WTC11 (cell line): ENCODE measurements at regions not wholly inside any gene's neighbourhood (a gene's known extent, or its start where the extent isn't known, plus 50 kb on each side); places are given as distances from the start of the nearest gene placed in this dataset.

ENCODE experiments used
- ATAC-seq: fragments of 200-7000 bp; cut with Tn5 transposase; 2 replicates; pipeline ENCODE4 v1.10.0; 2021; ENCODE audit warnings: mild to moderate bottlenecking, moderate library complexity
- CTCF ChIA-PET: fragments of 300-600 bp; sonication (Branson Sonifier 250); formaldehyde crosslinking; loops from one replicate; lab custom pipeline; 2021; ENCODE audit warnings: antibody characterized with exemption; lab: Charles Lee
- POLR2A ChIA-PET: fragments of 350-600 bp; sonication (Branson Sonifier 250); formaldehyde crosslinking; loops from one replicate; lab custom pipeline; 2021; ENCODE audit warnings: antibody characterized with exemption; lab: Charles Lee
- DNase-seq: peaks from one replicate; pipeline ENCODE4 v3.0.0; 2021; ENCODE audit warnings: low spot score
- H3K27ac Mint-ChIP-seq: 2 replicates; pipeline ENCODE4 v1.8.0; 2021; ENCODE audit warnings: mixed read lengths
- H3K27me3 Mint-ChIP-seq: 2 replicates; pipeline ENCODE4 v1.8.0; 2021; ENCODE audit warnings: low read depth, mild to moderate bottlenecking, moderate library complexity, mixed read lengths
- H3K36me3 Mint-ChIP-seq: 2 replicates; pipeline ENCODE4 v1.8.0; 2021; ENCODE audit warnings: mixed read lengths
- H3K4me1 Mint-ChIP-seq: 2 replicates; pipeline ENCODE4 v1.8.0; 2022; ENCODE audit warnings: mixed read lengths
- H3K4me3 Mint-ChIP-seq: 2 replicates; pipeline ENCODE4 v1.8.0; 2021; ENCODE audit warnings: mild to moderate bottlenecking, moderate library complexity, mixed read lengths
- H3K9me3 Mint-ChIP-seq: 2 replicates; pipeline ENCODE4 v1.8.0; 2021; ENCODE audit warnings: mixed read lengths
- CREB1 ChIP-seq: sonication (generic); formaldehyde crosslinking; IDR thresholded peaks from 2 replicates; pipeline ENCODE4 v1.8.0; 2023; ENCODE audit warnings: mild to moderate bottlenecking, missing genetic modification reagents
- EMX1 ChIP-seq: fragments of 250-450 bp; sonication (Bioruptor Pico); IDR thresholded peaks from 2 replicates; pipeline ENCODE4 v1.8.0; 2021; ENCODE audit warnings: mild to moderate bottlenecking
- ESRRA ChIP-seq: sonication (generic); formaldehyde crosslinking; IDR thresholded peaks from 2 replicates; pipeline ENCODE4 v1.8.1; 2022; ENCODE audit warnings: mild to moderate bottlenecking, missing genetic modification reagents, borderline replicate concordance
- GABPB1 ChIP-seq: sonication (generic); formaldehyde crosslinking; IDR thresholded peaks from 2 replicates; pipeline ENCODE4 v1.8.1; 2023; ENCODE audit warnings: mild to moderate bottlenecking, missing genetic modification reagents
- OVOL2 ChIP-seq: fragments of 250-450 bp; sonication (Bioruptor Pico); IDR thresholded peaks from 2 replicates; pipeline ENCODE4 v1.9.0; 2021; ENCODE audit warnings: mild to moderate bottlenecking, borderline replicate concordance
- ZNF219 ChIP-seq: sonication (generic); formaldehyde crosslinking; IDR thresholded peaks from 2 replicates; pipeline ENCODE4 v1.8.0; 2023; ENCODE audit warnings: missing genetic modification reagents, mild to moderate bottlenecking, borderline replicate concordance
- TF ChIP-seq, protein P1 (sequence below): sonication (generic); formaldehyde crosslinking; IDR thresholded peaks from 2 replicates; pipeline ENCODE4 v1.8.1; 2023; ENCODE audit warnings: mild to moderate bottlenecking, missing genetic modification reagents, moderate library complexity
- TF ChIP-seq, protein P2 (sequence below): fragments of 250-450 bp; sonication (Bioruptor Pico); IDR thresholded peaks from 2 replicates; pipeline ENCODE4 v1.9.0; 2021; ENCODE audit warnings: mild to moderate bottlenecking
- TF ChIP-seq, protein P3 (sequence below): sonication (generic); formaldehyde crosslinking; IDR thresholded peaks from 2 replicates; pipeline ENCODE4 v1.8.0; 2023; ENCODE audit warnings: missing genetic modification reagents
- TF ChIP-seq, protein P4 (sequence below): fragments of 250-450 bp; sonication (Bioruptor Pico); IDR thresholded peaks from 2 replicates; pipeline ENCODE4 v1.8.0; 2021; ENCODE audit warnings: mild to moderate bottlenecking
- TF ChIP-seq, protein P5 (sequence below): fragments of 250-450 bp; sonication (Bioruptor Pico); conservative IDR thresholded peaks from 2 replicates; pipeline ENCODE4 v1.9.0; 2021; ENCODE audit warnings: mild to moderate bottlenecking
- TF ChIP-seq, protein P6 (sequence below): sonication (generic); formaldehyde crosslinking; IDR thresholded peaks from 2 replicates; pipeline ENCODE4 v1.8.0; 2023; ENCODE audit warnings: missing genetic modification reagents, mild to moderate bottlenecking, borderline replicate concordance
- TF ChIP-seq, protein P7 (sequence below): sonication (generic); formaldehyde crosslinking; IDR thresholded peaks from 2 replicates; pipeline ENCODE4 v1.8.1; 2023; ENCODE audit warnings: mild to moderate bottlenecking, missing genetic modification reagents
- TF ChIP-seq, protein P8 (sequence below): sonication (generic); formaldehyde crosslinking; conservative IDR thresholded peaks from 2 replicates; pipeline ENCODE4 v1.8.1; 2022; ENCODE audit warnings: mild to moderate bottlenecking, missing genetic modification reagents
- TF ChIP-seq, protein P9 (sequence below): fragments of 250-450 bp; sonication (Bioruptor Pico); IDR thresholded peaks from 2 replicates; pipeline ENCODE4 v1.9.0; 2021; ENCODE audit warnings: moderate library complexity, mild to moderate bottlenecking, inconsistent platforms, borderline replicate concordance

DNA sequence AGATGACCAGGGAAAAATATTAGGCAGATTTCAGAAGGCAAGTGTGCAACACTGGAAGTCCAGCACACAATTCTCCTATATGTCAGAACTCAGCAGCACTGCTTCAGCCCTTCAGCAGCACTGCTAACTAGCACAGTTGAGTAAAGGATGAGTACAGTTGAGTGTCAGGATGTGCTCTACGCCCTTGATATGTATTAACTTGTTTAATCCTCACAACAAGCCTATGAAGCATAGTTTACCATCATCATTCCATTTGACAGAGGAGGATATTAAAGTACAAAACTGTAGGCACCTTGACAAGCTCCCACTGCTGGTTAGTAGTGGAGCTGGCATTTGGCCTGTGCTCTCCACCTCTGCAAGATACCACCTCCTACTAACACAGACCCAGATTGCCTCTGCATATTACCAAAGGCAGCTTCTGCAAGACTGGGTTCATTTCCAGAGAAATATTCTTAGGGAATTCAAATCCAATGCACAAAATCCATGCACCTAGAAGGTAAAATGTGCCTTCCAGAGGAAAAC is 230.8 kb downstream of the ANAPC1 start:
- Mint-ChIP-seq H3K4me3 (no peak overlapping the region), H3K9me3 (no peaks in the 10 kb centered on the region), H3K27ac (no peak overlapping the region), H3K36me3 (no peaks in the 10 kb centered on the region), H3K4me1 (no peaks in the 10 kb centered on the region), H3K27me3 (no peaks in the 10 kb centered on the region)
- TF ChIP-seq, protein P1, sequence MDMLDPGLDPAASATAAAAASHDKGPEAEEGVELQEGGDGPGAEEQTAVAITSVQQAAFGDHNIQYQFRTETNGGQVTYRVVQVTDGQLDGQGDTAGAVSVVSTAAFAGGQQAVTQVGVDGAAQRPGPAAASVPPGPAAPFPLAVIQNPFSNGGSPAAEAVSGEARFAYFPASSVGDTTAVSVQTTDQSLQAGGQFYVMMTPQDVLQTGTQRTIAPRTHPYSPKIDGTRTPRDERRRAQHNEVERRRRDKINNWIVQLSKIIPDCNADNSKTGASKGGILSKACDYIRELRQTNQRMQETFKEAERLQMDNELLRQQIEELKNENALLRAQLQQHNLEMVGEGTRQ (CRISPR knock-in tag), result no peak
- TF ChIP-seq, protein P2, sequence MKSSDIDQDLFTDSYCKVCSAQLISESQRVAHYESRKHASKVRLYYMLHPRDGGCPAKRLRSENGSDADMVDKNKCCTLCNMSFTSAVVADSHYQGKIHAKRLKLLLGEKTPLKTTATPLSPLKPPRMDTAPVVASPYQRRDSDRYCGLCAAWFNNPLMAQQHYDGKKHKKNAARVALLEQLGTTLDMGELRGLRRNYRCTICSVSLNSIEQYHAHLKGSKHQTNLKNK (CRISPR knock-in tag), result no peak
- TF ChIP-seq EMX1 (no peak), GABPB1 (CRISPR knock-in tag) (no peak), ESRRA (CRISPR knock-in tag) (no peak), ZNF219 (CRISPR knock-in tag) (no peak)
- TF ChIP-seq, protein P3, sequence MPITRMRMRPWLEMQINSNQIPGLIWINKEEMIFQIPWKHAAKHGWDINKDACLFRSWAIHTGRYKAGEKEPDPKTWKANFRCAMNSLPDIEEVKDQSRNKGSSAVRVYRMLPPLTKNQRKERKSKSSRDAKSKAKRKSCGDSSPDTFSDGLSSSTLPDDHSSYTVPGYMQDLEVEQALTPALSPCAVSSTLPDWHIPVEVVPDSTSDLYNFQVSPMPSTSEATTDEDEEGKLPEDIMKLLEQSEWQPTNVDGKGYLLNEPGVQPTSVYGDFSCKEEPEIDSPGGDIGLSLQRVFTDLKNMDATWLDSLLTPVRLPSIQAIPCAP (CRISPR knock-in tag), result no peak
- TF ChIP-seq, protein P4, sequence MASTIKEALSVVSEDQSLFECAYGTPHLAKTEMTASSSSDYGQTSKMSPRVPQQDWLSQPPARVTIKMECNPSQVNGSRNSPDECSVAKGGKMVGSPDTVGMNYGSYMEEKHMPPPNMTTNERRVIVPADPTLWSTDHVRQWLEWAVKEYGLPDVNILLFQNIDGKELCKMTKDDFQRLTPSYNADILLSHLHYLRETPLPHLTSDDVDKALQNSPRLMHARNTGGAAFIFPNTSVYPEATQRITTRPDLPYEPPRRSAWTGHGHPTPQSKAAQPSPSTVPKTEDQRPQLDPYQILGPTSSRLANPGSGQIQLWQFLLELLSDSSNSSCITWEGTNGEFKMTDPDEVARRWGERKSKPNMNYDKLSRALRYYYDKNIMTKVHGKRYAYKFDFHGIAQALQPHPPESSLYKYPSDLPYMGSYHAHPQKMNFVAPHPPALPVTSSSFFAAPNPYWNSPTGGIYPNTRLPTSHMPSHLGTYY (CRISPR knock-in tag), result no peak
- TF ChIP-seq, protein P5, sequence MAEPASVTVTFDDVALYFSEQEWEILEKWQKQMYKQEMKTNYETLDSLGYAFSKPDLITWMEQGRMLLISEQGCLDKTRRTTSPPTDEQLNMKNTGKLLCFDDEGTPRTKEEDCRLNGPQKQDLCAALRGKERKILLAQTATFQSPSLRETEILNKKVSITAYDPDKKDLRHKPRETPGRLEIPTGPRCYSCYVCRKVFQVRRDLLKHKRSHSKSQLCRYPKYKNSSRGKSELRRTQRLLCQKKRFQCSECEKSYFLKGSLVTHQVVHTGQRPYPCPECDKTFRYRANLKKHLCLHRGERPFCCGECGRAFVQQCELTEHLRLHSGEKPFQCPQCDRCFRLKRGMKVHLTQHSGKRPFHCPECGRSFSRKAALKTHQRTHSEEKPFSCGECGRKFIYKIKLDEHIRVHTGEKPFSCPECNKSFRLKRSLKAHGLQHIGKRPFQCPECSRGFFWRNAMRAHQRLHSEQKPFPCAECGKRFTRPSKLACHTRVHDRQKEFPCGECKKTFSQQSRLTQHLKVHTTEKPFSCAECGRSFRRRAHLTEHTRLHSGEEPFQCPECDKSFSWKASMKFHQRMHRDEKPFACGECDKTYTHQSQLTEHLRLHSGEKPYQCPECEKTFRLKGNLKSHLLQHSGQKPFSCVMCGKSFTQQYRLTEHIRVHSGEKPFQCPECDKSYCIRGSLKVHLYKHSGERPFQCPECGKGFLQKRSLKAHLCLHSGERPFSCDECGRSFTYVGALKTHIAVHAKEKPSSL, result no peak
- TF ChIP-seq, protein P6, sequence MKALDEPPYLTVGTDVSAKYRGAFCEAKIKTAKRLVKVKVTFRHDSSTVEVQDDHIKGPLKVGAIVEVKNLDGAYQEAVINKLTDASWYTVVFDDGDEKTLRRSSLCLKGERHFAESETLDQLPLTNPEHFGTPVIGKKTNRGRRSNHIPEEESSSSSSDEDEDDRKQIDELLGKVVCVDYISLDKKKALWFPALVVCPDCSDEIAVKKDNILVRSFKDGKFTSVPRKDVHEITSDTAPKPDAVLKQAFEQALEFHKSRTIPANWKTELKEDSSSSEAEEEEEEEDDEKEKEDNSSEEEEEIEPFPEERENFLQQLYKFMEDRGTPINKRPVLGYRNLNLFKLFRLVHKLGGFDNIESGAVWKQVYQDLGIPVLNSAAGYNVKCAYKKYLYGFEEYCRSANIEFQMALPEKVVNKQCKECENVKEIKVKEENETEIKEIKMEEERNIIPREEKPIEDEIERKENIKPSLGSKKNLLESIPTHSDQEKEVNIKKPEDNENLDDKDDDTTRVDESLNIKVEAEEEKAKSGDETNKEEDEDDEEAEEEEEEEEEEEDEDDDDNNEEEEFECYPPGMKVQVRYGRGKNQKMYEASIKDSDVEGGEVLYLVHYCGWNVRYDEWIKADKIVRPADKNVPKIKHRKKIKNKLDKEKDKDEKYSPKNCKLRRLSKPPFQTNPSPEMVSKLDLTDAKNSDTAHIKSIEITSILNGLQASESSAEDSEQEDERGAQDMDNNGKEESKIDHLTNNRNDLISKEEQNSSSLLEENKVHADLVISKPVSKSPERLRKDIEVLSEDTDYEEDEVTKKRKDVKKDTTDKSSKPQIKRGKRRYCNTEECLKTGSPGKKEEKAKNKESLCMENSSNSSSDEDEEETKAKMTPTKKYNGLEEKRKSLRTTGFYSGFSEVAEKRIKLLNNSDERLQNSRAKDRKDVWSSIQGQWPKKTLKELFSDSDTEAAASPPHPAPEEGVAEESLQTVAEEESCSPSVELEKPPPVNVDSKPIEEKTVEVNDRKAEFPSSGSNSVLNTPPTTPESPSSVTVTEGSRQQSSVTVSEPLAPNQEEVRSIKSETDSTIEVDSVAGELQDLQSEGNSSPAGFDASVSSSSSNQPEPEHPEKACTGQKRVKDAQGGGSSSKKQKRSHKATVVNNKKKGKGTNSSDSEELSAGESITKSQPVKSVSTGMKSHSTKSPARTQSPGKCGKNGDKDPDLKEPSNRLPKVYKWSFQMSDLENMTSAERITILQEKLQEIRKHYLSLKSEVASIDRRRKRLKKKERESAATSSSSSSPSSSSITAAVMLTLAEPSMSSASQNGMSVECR (CRISPR knock-in tag), result no peak
- TF ChIP-seq, protein P7, sequence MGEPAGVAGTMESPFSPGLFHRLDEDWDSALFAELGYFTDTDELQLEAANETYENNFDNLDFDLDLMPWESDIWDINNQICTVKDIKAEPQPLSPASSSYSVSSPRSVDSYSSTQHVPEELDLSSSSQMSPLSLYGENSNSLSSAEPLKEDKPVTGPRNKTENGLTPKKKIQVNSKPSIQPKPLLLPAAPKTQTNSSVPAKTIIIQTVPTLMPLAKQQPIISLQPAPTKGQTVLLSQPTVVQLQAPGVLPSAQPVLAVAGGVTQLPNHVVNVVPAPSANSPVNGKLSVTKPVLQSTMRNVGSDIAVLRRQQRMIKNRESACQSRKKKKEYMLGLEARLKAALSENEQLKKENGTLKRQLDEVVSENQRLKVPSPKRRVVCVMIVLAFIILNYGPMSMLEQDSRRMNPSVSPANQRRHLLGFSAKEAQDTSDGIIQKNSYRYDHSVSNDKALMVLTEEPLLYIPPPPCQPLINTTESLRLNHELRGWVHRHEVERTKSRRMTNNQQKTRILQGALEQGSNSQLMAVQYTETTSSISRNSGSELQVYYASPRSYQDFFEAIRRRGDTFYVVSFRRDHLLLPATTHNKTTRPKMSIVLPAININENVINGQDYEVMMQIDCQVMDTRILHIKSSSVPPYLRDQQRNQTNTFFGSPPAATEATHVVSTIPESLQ (CRISPR knock-in tag), result no peak
- ChIA-PET CTCF (interaction anchor here (0.7 to 0.8 kb wide), 2 partner anchors 38 to 39 kb away, joined by 3 read pairs; no protein-coding TSS in a partner anchor), POLR2A (no interaction called here)
- DNase-seq, result no peak
- no peak; the same call in 1 of the 2 replicates for ATAC-seq

DNA sequence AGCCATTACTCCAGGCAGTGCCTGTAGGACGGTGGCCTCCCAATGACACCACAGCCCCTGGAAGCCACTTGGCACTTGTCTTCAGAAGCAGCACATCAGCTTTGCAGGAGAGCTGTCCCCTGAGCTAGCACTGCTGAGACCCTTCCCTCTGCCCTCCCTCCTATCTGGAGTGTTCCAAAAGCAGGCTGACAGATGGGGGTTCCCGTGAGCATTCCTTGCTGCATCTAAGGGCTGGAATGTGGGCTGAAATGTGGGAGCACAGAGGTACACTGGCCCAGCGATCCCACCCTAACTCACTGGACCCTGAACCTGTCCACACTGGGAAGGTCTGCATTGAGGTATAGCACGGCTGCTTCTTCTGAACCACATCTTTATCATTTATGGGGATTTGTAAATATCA is 230.1 kb downstream of the ANAPC1 start:
- ChIA-PET CTCF (no interaction called here), POLR2A (no interaction called here)
- TF ChIP-seq CREB1 (CRISPR knock-in tag) (no peak), GABPB1 (CRISPR knock-in tag) (no peak), ESRRA (CRISPR knock-in tag) (no peak), OVOL2 (no peak), EMX1 (no peak)
- TF ChIP-seq, protein P8, sequence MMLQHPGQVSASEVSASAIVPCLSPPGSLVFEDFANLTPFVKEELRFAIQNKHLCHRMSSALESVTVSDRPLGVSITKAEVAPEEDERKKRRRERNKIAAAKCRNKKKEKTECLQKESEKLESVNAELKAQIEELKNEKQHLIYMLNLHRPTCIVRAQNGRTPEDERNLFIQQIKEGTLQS (CRISPR knock-in tag), result no peak
- TF ChIP-seq, protein P5, result no peak
- TF ChIP-seq, protein P9, sequence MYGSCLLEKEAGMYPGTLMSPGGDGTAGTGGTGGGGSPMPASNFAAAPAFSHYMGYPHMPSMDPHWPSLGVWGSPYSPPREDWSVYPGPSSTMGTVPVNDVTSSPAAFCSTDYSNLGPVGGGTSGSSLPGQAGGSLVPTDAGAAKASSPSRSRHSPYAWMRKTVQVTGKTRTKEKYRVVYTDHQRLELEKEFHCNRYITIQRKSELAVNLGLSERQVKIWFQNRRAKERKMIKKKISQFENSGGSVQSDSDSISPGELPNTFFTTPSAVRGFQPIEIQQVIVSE (CRISPR knock-in tag), result no peak
- no peaks in the 10 kb centered on the region for H3K27me3 Mint-ChIP-seq
- H3K9me3 Mint-ChIP-seq, result no peaks in the 10 kb centered on the region
- no peak overlapping the region for H3K27ac Mint-ChIP-seq
- no peaks in the 10 kb centered on the region for H3K36me3 Mint-ChIP-seq
- H3K4me3 Mint-ChIP-seq, result no peak overlapping the region
- no peak for ATAC-seq
- no peak for DNase-seq
- peaks cover under 1% of the 10 kb centered on the region for H3K4me1 Mint-ChIP-seq
